Sigmoid colon (tissue), 6 donors: ENCODE measurements at regions not wholly inside any gene's neighbourhood (a gene's known extent, or its start where the extent isn't known, plus 50 kb on each side); places are given as distances from the start of the nearest gene placed in this dataset.

Source experiments
- DNase-seq: peaks from one replicate; pipeline ENCODE4 v3.0.0-alpha.2; 2019
- H3K27ac ChIP-seq, 4 donors: fragments of 200-600 bp; sonication (generic); one replicate each; pipeline ENCODE4 v1.5.1; 2016 to 2019; ENCODE audit warnings: mild to moderate bottlenecking in 1 of 4
- H3K27me3 ChIP-seq, 3 donors: fragments of 200-600 bp; sonication (generic); one replicate each; pipeline ENCODE4 v1.5.1; 2019; ENCODE audit warnings: mild to moderate bottlenecking in 1 of 3
- H3K36me3 ChIP-seq, 4 donors: fragments of 200-600 bp; sonication (generic); one replicate each; pipeline ENCODE4 v1.5.1; 2016 to 2019
- H3K4me1 ChIP-seq, 4 donors: fragments of 200-600 bp; sonication (generic); one replicate each; pipeline ENCODE4 v1.5.1; 2017 to 2019
- H3K4me3 ChIP-seq, 4 donors: fragments of 200-600 bp; sonication (generic); one replicate each; pipeline ENCODE4 v1.5.1; 2017 to 2019; ENCODE audit warnings: mild to moderate bottlenecking in 2 of 4, moderate library complexity in 1 of 4
- H3K9me3 ChIP-seq, 4 donors: fragments of 200-600 bp in 3 of 4; sonication (generic) in 3 of 4; one replicate each; pipeline versions ENCODE4 v1.5.1 to v1.6.1; 2013 to 2019
- EP300 ChIP-seq, 4 donors: sonication (generic); formaldehyde crosslinking; IDR thresholded peaks; one replicate each; pipeline ENCODE4 v1.6.1; 2017; ENCODE audit warnings: antibody characterized with exemption in 4 of 4
- POLR2A ChIP-seq, 2 donors: fragments of 450-650 bp; IDR thresholded peaks; one replicate each; pipeline ENCODE4 v1.6.1; 2016; ENCODE audit warnings: antibody characterized with exemption in 2 of 2, mild to moderate bottlenecking in 2 of 2, moderate library complexity in 2 of 2
- POLR2AphosphoS5 ChIP-seq, 4 donors: sonication (generic); formaldehyde crosslinking; IDR thresholded peaks; one replicate each; pipeline ENCODE4 v1.6.1; 2017; ENCODE audit warnings: antibody characterized with exemption in 4 of 4
- WGBS, 2 donors: extraction: QIAGEN DNeasy Blood & Tissue Kit; methylation state at CpG; one replicate each; pipeline ENCODE4 v1.1.7; 2013; 5-methylcytosine and 5-hydroxymethylcytosine counted together
- intact Hi-C: fragments of 100-400 bp; cut with DNase I; formaldehyde crosslinking; loops from one replicate; pipeline ENCODE4 v1.15.1; 2023
- TF ChIP-seq, protein P1 (sequence below), 4 experiments: fragments of 450-650 bp in 3 of 4; fragments of 200-600 bp in 1 of 4; IDR thresholded peaks; one replicate each; pipeline ENCODE4 v1.5.1; 2016 to 2019; ENCODE audit warnings: antibody characterized with exemption in 4 of 4, mild to moderate bottlenecking in 3 of 4, moderate library complexity in 2 of 4
- donor health status: healthy with polysubstance abuse.
- donor health status: healthy.

DNA sequence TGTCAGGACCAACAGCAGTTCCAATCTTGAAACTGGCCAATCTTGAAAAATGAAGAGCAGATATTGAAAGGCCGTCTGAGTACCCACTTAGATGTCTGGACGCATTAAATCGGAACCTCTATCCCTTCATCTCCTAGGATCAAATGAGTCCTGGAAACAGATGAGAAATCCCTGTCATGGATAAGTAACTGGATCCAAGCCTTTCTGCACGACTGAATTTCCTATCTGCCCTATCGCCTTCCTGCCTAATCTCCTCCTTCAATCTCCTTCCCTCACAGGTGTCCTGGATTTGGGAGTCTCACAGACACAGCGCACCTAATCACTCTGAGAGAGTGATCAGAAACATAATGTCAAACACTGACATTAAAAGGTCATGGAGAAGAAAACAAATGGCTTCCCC lies 245.2 kb upstream of the PRSS58 start:
- Histone ChIP-seq H3K27ac (no peak overlapping the region), H3K36me3 (no peaks in the 10 kb centered on the region), H3K4me1 (no peaks in the 10 kb centered on the region), H3K9me3 (no peaks in the 10 kb centered on the region), H3K4me3 (no peak overlapping the region), H3K27me3 (no peaks in the 10 kb centered on the region)
- WGBS, 2 donors, result 92 to 94% methylated on average over 6 of the region's 6 CpGs
- intact Hi-C loops, result no loop called here
- TF ChIP-seq POLR2AphosphoS5 (IDR thresholded peaks at IDR 0.05) (no peak), EP300 (IDR thresholded peaks at IDR 0.05) (no peak), POLR2A (IDR thresholded peaks at IDR 0.05) (no peak)
- TF ChIP-seq, protein P1, sequence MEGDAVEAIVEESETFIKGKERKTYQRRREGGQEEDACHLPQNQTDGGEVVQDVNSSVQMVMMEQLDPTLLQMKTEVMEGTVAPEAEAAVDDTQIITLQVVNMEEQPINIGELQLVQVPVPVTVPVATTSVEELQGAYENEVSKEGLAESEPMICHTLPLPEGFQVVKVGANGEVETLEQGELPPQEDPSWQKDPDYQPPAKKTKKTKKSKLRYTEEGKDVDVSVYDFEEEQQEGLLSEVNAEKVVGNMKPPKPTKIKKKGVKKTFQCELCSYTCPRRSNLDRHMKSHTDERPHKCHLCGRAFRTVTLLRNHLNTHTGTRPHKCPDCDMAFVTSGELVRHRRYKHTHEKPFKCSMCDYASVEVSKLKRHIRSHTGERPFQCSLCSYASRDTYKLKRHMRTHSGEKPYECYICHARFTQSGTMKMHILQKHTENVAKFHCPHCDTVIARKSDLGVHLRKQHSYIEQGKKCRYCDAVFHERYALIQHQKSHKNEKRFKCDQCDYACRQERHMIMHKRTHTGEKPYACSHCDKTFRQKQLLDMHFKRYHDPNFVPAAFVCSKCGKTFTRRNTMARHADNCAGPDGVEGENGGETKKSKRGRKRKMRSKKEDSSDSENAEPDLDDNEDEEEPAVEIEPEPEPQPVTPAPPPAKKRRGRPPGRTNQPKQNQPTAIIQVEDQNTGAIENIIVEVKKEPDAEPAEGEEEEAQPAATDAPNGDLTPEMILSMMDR (IDR thresholded peaks at IDR 0.05), result no peak
- DNase-seq, result no peak

DNA sequence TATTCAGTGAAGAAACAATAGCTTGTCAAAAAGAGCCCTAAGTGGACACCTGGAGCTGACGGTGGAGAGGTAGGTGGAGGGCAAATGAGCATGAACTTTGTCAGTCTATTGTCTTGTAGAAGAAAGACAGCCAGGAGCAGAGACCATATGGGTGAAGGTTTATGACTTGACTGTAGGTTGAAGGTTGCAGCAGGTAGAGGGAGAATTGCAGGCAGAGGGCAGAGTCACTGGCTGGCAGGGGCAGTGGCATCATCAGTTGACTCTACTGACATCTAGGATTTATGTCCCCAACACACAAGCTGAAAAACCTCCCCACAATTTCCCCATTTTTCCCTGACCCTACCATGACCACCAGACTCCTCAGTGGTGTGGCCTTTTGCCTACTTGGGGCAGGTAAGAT lies 243.6 kb upstream of the PRSS58 start:
- TF ChIP-seq EP300 (IDR thresholded peaks at IDR 0.05) (no peak), POLR2A (IDR thresholded peaks at IDR 0.05) (no peak), POLR2AphosphoS5 (IDR thresholded peaks at IDR 0.05) (no peak)
- TF ChIP-seq, protein P1 (IDR thresholded peaks at IDR 0.05), result no peak
- Histone ChIP-seq H3K4me1 (peaks cover 0 to 2% (median 0%) of the 10 kb centered on the region in 4 donors), H3K9me3 (no peaks in the 10 kb centered on the region), H3K4me3 (no peak overlapping the region), H3K27me3 (peaks cover 0 to 5% (median 0%) of the 10 kb centered on the region in 3 donors), H3K36me3 (no peaks in the 10 kb centered on the region), H3K27ac (no peak overlapping the region)
- no peak for DNase-seq
- 8 to 59% methylated on average over 1 of the region's 1 CpG for WGBS, 2 donors
- intact Hi-C loops, result no loop called here

DNA sequence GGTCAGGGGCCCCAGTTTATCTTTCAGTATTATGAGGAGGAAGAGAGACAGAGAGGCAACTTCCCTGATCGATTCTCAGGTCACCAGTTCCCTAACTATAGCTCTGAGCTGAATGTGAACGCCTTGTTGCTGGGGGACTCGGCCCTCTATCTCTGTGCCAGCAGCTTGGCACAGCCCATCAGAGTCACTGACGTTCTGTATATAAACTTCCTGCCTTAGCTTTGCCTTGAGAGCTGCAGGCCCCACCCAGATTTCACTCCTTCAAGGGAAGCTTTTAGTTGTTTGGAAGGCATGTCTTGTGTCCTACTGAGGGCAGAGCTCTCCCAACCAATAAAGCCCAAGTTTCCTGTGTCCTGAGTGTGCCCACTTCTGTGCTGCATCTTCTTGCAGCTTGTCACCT lies 242.5 kb upstream of the PRSS58 start:
- H3K4me3 ChIP-seq, result no peak overlapping the region

DNA sequence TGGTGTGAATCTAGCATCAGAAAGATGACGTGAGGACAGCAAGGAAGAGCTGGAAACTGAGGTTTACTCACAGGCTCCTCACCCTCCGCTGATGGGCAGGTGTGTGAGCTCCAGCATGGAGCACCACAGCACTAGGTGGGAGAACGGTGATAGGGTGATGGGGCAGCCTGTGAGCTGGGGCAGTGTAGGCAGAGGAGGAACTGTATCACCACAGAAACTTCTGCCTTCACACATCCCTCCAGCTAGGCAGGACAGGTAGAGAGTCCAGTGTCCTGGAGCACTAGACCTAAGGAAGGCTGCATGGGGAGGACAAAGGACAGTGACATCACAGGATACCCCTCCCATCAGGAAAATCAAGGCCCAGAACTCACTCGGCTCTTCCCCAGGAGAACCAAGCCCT lies 241.8 kb upstream of the PRSS58 start:
- Histone ChIP-seq H3K27me3 (peaks cover 0 to 12% (median 0%) of the 10 kb centered on the region in 3 donors), H3K27ac (no peak overlapping the region)
- whole genome bisulfite sequencing, 2 donors, result 72 to 82% methylated on average over 4 of the region's 4 CpGs

More for the DNA sequence above, 242.5 kb upstream of the PRSS58 start:
- intact Hi-C loops, result no loop called here
- TF ChIP-seq POLR2AphosphoS5 (IDR thresholded peaks at IDR 0.05), result no peak
- WGBS, 2 donors, result 3 to 6% methylated on average over 4 of the region's 4 CpGs
- DNase-seq, result no peak
- Histone ChIP-seq H3K4me1 (peaks cover 0 to 5% (median 0%) of the 10 kb centered on the region in 4 donors), H3K27me3 (peaks cover 0 to 7% (median 0%) of the 10 kb centered on the region in 3 donors), H3K27ac (no peak overlapping the region), H3K9me3 (no peaks in the 10 kb centered on the region), H3K36me3 (no peaks in the 10 kb centered on the region)

DNA sequence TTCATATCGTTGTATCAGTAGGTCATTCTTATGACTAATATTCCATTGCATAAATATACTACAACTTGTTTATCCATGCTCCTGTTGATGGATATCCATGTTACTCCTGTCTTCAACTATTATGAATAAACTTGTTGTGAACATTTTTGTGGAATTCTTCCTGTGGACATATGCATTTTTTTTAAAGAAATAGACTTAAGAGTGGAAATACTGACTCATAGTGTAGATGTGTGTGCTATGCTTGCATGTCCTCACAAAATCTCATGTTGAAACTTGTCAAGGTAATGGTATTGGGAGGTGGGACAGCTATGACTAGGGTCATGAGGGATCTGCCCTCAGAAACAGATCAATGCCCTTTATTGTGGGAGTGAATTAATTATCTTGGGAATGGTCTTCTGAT lies 240.5 kb upstream of the PRSS58 start:
- Histone ChIP-seq H3K27me3 (peaks cover 0 to 12% (median 0%) of the 10 kb centered on the region in 3 donors), H3K9me3 (no peaks in the 10 kb centered on the region), H3K4me3 (no peak overlapping the region), H3K36me3 (no peaks in the 10 kb centered on the region), H3K27ac (no peak overlapping the region), H3K4me1 (peaks cover 0 to 5% (median 0%) of the 10 kb centered on the region in 4 donors)
- TF ChIP-seq, protein P1 (IDR thresholded peaks at IDR 0.05), result no peak
- TF ChIP-seq POLR2AphosphoS5 (IDR thresholded peaks at IDR 0.05) (no peak), EP300 (IDR thresholded peaks at IDR 0.05) (no peak), POLR2A (IDR thresholded peaks at IDR 0.05) (no peak)
- intact Hi-C loops, result no loop called here
- DNase-seq, result no peak
- WGBS, 2 donors, result 89 to 97% methylated on average over 1 of the region's 1 CpG

More for the DNA sequence above, 241.8 kb upstream of the PRSS58 start:
- Histone ChIP-seq H3K9me3 (no peaks in the 10 kb centered on the region), H3K36me3 (no peaks in the 10 kb centered on the region), H3K4me3 (no peak overlapping the region), H3K4me1 (peaks cover 0 to 5% (median 0%) of the 10 kb centered on the region in 4 donors)
- intact Hi-C loops, result no loop called here
- no peak for TF ChIP-seq EP300 (IDR thresholded peaks at IDR 0.05)
- TF ChIP-seq, protein P1 (IDR thresholded peaks at IDR 0.05), result no peak
- no peak for TF ChIP-seq POLR2A (IDR thresholded peaks at IDR 0.05)
- no peak for TF ChIP-seq POLR2AphosphoS5 (IDR thresholded peaks at IDR 0.05)
- DNase-seq, result no peak
